Muscle of leg (tissue), 3 donors: ENCODE measurements at regions not wholly inside any gene's neighbourhood (a gene's known extent, or its start where the extent isn't known, plus 50 kb on each side); places are given as distances from the start of the nearest gene placed in this dataset.
"Not testable (repeated sequence)": the region's sequence is repeated elsewhere in the genome, so short reads cannot be mapped to it uniquely, and the experiment has no call there.

Experiments used
- DNase-seq: peaks from one replicate; pipeline ENCODE4 v3.0.0; 2013
- H3K27ac ChIP-seq: one replicate; pipeline ENCODE4 v1.5.1; 2013; ENCODE audit warnings: mild to moderate bottlenecking, low read length, control low read depth
- H3K27me3 ChIP-seq: one replicate; pipeline ENCODE4 v1.6.1; 2013; ENCODE audit warnings: low read length; ENCODE audit not compliant: control insufficient read depth, insufficient read depth
- H3K36me3 ChIP-seq: one replicate; pipeline ENCODE4 v1.6.1; 2013; ENCODE audit warnings: low read length; ENCODE audit not compliant: control insufficient read depth, insufficient read depth
- H3K4me1 ChIP-seq: one replicate; pipeline ENCODE4 v1.6.1; 2013; ENCODE audit warnings: low read length; ENCODE audit not compliant: control insufficient read depth, insufficient read depth
- H3K4me3 ChIP-seq: one replicate; pipeline ENCODE4 v1.5.1; 2013; ENCODE audit warnings: low read length, control low read depth
- H3K9me3 ChIP-seq: replicated peaks from 2 replicates; pipeline ENCODE4 v1.6.1; 2013; ENCODE audit warnings: low read depth, low read length; ENCODE audit not compliant: control insufficient read depth
- WGBS: methylation state at CpG from one replicate; pipeline ENCODE4 v1.1.5; 2013; ENCODE audit warnings: missing lambda C conversion rate; ENCODE audit not compliant: insufficient coverage; 5-methylcytosine and 5-hydroxymethylcytosine counted together

GRCh38 chr16:7775072-7775488, 442.4 kb downstream of the RBFOX1 start:
- Histone ChIP-seq H3K4me3 (no peak overlapping the region), H3K27ac (no peak overlapping the region), H3K36me3 (no peaks in the 10 kb centered on the region), H3K9me3 (no peaks in the 10 kb centered on the region), H3K4me1 (no peaks in the 10 kb centered on the region), H3K27me3 (no peaks in the 10 kb centered on the region)
- no peak for DNase-seq
- 82% methylated on average over 1 of the region's 1 CpG for WGBS

DNA sequence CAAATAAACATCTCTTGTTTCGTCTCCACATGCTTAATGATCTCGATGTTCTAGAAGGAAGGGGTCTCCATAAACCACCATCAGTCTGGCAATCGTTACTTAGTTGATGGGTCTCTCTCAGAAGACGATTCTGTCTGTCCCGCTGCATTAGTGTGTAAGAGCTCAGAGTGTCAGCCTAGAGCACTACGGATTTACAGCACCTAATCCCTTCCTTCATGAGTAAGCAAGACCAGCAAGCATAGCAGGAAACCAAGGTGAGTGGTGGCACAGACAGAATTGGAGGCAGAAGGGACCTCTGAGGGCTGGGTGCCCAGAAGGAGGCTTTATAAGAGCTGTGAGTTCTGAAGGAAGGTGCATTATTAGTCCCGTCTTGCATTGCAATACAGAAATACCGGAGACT, 440.1 kb downstream of the RBFOX1 start:
- Histone ChIP-seq H3K27ac (no peak overlapping the region), H3K4me1 (no peaks in the 10 kb centered on the region), H3K9me3 (no peaks in the 10 kb centered on the region), H3K27me3 (no peaks in the 10 kb centered on the region), H3K4me3 (no peak overlapping the region), H3K36me3 (no peaks in the 10 kb centered on the region)
- no peak for DNase-seq
- 63% methylated on average over 6 of the region's 8 CpGs for WGBS

- WGBS = no CpG with 5 or more reads among the region's 6 CpGs
- not testable (repeated sequence) for H3K27ac ChIP-seq, H3K36me3 ChIP-seq, H3K9me3 ChIP-seq, H3K4me1 ChIP-seq, H3K27me3 ChIP-seq, DNase-seq, H3K4me3 ChIP-seq
These were observed 436.4 kb downstream of the RBFOX1 start for GRCh38 chr16:7769091-7769490.

GRCh38 chr16:7765079-7765550, 432.5 kb downstream of the RBFOX1 start:
- H3K36me3 ChIP-seq = no peaks in the 10 kb centered on the region
- H3K4me3 ChIP-seq = no peak overlapping the region
- DNase-seq = no peak
- 46% methylated on average over 1 of the region's 3 CpGs for WGBS
- no peaks in the 10 kb centered on the region for H3K9me3 ChIP-seq
- H3K27ac ChIP-seq = no peak overlapping the region
- H3K4me1 ChIP-seq = no peaks in the 10 kb centered on the region
- H3K27me3 ChIP-seq = peaks cover 6% of the 10 kb centered on the region

GRCh38 chr16:7763111-7763510, 430.5 kb downstream of the RBFOX1 start:
- Histone ChIP-seq H3K27me3 (peaks cover 6% of the 10 kb centered on the region), H3K27ac (no peak overlapping the region), H3K4me1 (no peaks in the 10 kb centered on the region), H3K4me3 (no peak overlapping the region), H3K36me3 (no peaks in the 10 kb centered on the region), H3K9me3 (no peaks in the 10 kb centered on the region)
- no peak for DNase-seq
- WGBS = 76% methylated on average over 5 of the region's 8 CpGs
